ENCODE measurements at regions not wholly inside any gene's neighbourhood (a gene's known extent, or its start where the extent isn't known, plus 50 kb on each side); places are given as distances from the start of the nearest gene placed in this dataset.
"Not testable (repeated sequence)": the region's sequence is repeated elsewhere in the genome, so short reads cannot be mapped to it uniquely, and the experiment has no call there.

- intact Hi-C loops (cut with DNase I, micrococcal nuclease): no loop called here
Observed at GRCh38 chr5:173682313-173682712, 65.9 kb upstream of the BOD1 start.

GRCh38 chr5:173684535-173684934 lies 68.1 kb upstream of the BOD1 start:
- H3K27me3 Mint-ChIP-seq; H3K4me3 ChIP-seq (ENCODE audit: low read length); intact Hi-C loops (cut with DNase I, micrococcal nuclease); H3K27ac ChIP-seq (ENCODE audit: low read depth in 1 of 2, low read length in 2 of 2); H3K4me3 Mint-ChIP-seq; POLR2A ChIA-PET; H3K36me3 ChIP-seq (ENCODE audit: insufficient read depth, low read length); ATAC-seq (ENCODE audit: poor library complexity); H3K27ac Mint-ChIP-seq; CTCF ChIA-PET; H3K9me3 Mint-ChIP-seq; H3K4me1 Mint-ChIP-seq (ENCODE audit: low read depth); H3K27me3 ChIP-seq (ENCODE audit: control insufficient read depth in 1 of 2, insufficient read depth in 2 of 2, low read length in 2 of 2); H3K9me3 ChIP-seq (ENCODE audit: control insufficient read depth in 1 of 2, insufficient read depth in 1 of 2, low read length in 2 of 2); DNase-seq; H3K36me3 Mint-ChIP-seq (ENCODE audit: low read depth); H3K4me1 ChIP-seq (ENCODE audit: insufficient read depth, low read length): not testable (repeated sequence)

More at GRCh38 chr5:173682313-173682712, 65.9 kb upstream of the BOD1 start:
- Mint-ChIP-seq H3K36me3 (ENCODE audit: low read depth) (no peaks in the 10 kb centered on the region), H3K9me3 (no peaks in the 10 kb centered on the region), H3K27ac (no peak overlapping the region), H3K27me3 (no peaks in the 10 kb centered on the region), H3K4me1 (ENCODE audit: low read depth) (no peaks in the 10 kb centered on the region), H3K4me3 (no peak overlapping the region)
- TF ChIP-seq CTCF (IDR thresholded peaks at IDR 0.05): no peak
- Histone ChIP-seq H3K27ac (ENCODE audit: low read depth in 1 of 2, low read length in 2 of 2) (no peak overlapping the region), H3K4me3 (ENCODE audit: low read length) (no peak overlapping the region), H3K27me3 (ENCODE audit: control insufficient read depth in 1 of 2, insufficient read depth in 2 of 2, low read length in 2 of 2) (no peaks in the 10 kb centered on the region), H3K36me3 (ENCODE audit: insufficient read depth, low read length) (no peaks in the 10 kb centered on the region), H3K4me1 (ENCODE audit: insufficient read depth, low read length) (no peaks in the 10 kb centered on the region), H3K9me3 (ENCODE audit: control insufficient read depth in 1 of 2, insufficient read depth in 1 of 2, low read length in 2 of 2) (no peaks in the 10 kb centered on the region)
- CTCF ChIA-PET: no interaction called here
- POLR2A ChIA-PET: no interaction called here
- DNase-seq: no peak
- no peak for ATAC-seq (ENCODE audit: poor library complexity)

- intact Hi-C loops (cut with DNase I, micrococcal nuclease): no loop called here
- no peak overlapping the region for H3K4me3 Mint-ChIP-seq
- Histone ChIP-seq H3K36me3 (ENCODE audit: insufficient read depth, low read length) (no peaks in the 10 kb centered on the region), H3K9me3 (ENCODE audit: control insufficient read depth in 1 of 2, insufficient read depth in 1 of 2, low read length in 2 of 2) (no peaks in the 10 kb centered on the region), H3K27me3 (ENCODE audit: control insufficient read depth in 1 of 2, insufficient read depth in 2 of 2, low read length in 2 of 2) (no peaks in the 10 kb centered on the region), H3K4me1 (ENCODE audit: insufficient read depth, low read length) (peaks cover 15% of the 10 kb centered on the region), H3K27ac (ENCODE audit: low read depth in 1 of 2, low read length in 2 of 2) (no peak overlapping the region), H3K4me3 (ENCODE audit: low read length) (no peak overlapping the region)
- no peaks in the 10 kb centered on the region for H3K27me3 Mint-ChIP-seq
- ChIA-PET POLR2A (no interaction called here), CTCF (no interaction called here)
- no peaks in the 10 kb centered on the region for H3K9me3 Mint-ChIP-seq
- ATAC-seq (ENCODE audit: poor library complexity) (no peak), DNase-seq (no peak)
- H3K36me3 Mint-ChIP-seq (ENCODE audit: low read depth): no peaks in the 10 kb centered on the region
- no peak for TF ChIP-seq CTCF (IDR thresholded peaks at IDR 0.05)
- peaks cover 7% of the 10 kb centered on the region for H3K4me1 Mint-ChIP-seq (ENCODE audit: low read depth)
- H3K27ac Mint-ChIP-seq: no peak overlapping the region
Observed at GRCh38 chr5:173686950-173687349, 70.5 kb upstream of the BOD1 start.

GRCh38 chr5:173688703-173689102 lies 72.3 kb upstream of the BOD1 start:
- Mint-ChIP-seq H3K9me3 (no peaks in the 10 kb centered on the region), H3K27ac (no peak overlapping the region), H3K4me1 (ENCODE audit: low read depth) (peaks cover 7% of the 10 kb centered on the region), H3K36me3 (ENCODE audit: low read depth) (no peaks in the 10 kb centered on the region), H3K4me3 (no peak overlapping the region), H3K27me3 (no peaks in the 10 kb centered on the region)
- Histone ChIP-seq H3K27ac (ENCODE audit: low read depth in 1 of 2, low read length in 2 of 2) (no peak overlapping the region), H3K4me1 (ENCODE audit: insufficient read depth, low read length) (peaks cover 15% of the 10 kb centered on the region), H3K9me3 (ENCODE audit: control insufficient read depth in 1 of 2, insufficient read depth in 1 of 2, low read length in 2 of 2) (no peaks in the 10 kb centered on the region), H3K36me3 (ENCODE audit: insufficient read depth, low read length) (no peaks in the 10 kb centered on the region), H3K27me3 (ENCODE audit: control insufficient read depth in 1 of 2, insufficient read depth in 2 of 2, low read length in 2 of 2) (no peaks in the 10 kb centered on the region), H3K4me3 (ENCODE audit: low read length) (no peak overlapping the region)
- ATAC-seq (ENCODE audit: poor library complexity) (no peak), DNase-seq (no peak)
- ChIA-PET CTCF (no interaction called here), POLR2A (no interaction called here)
- intact Hi-C loops (cut with DNase I, micrococcal nuclease): no loop called here
- no peak for TF ChIP-seq CTCF (IDR thresholded peaks at IDR 0.05)

All from CD4-positive, alpha-beta T cell (primary cell).